ENCODE measurements at regions not wholly inside any gene's neighbourhood (a gene's known extent, or its start where the extent isn't known, plus 50 kb on each side); places are given as distances from the start of the nearest gene placed in this dataset.

DNA sequence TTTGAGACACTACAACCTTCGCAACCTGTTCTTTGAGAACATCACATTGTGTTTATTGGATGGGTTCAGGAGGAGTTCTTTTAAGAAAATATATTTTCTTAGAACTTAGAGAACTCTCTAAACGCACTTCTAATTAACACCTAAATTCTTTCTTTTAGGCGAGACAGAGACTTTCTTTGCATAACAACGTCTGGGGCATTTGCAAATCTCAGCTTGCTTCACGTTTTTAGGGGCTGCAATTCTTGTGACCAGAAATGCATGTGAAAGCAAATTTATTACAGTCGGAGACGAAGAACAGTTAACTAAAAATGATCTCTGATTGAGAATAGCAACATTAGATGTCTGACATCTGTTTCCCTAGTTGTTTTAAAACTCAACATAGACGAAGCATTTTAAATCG, 568.3 kb upstream of the ZNF717 start:
- TF ChIP-seq TARDBP (IDR thresholded peaks at IDR 0.05; ENCODE audit: borderline replicate concordance), result no peak
- TF ChIP-seq, protein P1, sequence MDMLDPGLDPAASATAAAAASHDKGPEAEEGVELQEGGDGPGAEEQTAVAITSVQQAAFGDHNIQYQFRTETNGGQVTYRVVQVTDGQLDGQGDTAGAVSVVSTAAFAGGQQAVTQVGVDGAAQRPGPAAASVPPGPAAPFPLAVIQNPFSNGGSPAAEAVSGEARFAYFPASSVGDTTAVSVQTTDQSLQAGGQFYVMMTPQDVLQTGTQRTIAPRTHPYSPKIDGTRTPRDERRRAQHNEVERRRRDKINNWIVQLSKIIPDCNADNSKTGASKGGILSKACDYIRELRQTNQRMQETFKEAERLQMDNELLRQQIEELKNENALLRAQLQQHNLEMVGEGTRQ (IDR thresholded peaks at IDR 0.05; ENCODE audit: borderline replicate concordance, low read depth, low read length), result no peak
- TF ChIP-seq CREB1 (IDR thresholded peaks at IDR 0.05; ENCODE audit: low read depth), result no peak
- no peak for TF ChIP-seq POLR2A (IDR thresholded peaks at IDR 0.05; ENCODE audit: low read depth, low read length)
- TF ChIP-seq HCFC1 (IDR thresholded peaks at IDR 0.05; ENCODE audit: low read length), result no peak
- TF ChIP-seq, protein P2, sequence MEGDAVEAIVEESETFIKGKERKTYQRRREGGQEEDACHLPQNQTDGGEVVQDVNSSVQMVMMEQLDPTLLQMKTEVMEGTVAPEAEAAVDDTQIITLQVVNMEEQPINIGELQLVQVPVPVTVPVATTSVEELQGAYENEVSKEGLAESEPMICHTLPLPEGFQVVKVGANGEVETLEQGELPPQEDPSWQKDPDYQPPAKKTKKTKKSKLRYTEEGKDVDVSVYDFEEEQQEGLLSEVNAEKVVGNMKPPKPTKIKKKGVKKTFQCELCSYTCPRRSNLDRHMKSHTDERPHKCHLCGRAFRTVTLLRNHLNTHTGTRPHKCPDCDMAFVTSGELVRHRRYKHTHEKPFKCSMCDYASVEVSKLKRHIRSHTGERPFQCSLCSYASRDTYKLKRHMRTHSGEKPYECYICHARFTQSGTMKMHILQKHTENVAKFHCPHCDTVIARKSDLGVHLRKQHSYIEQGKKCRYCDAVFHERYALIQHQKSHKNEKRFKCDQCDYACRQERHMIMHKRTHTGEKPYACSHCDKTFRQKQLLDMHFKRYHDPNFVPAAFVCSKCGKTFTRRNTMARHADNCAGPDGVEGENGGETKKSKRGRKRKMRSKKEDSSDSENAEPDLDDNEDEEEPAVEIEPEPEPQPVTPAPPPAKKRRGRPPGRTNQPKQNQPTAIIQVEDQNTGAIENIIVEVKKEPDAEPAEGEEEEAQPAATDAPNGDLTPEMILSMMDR (IDR thresholded peaks at IDR 0.05 in 2 of 3, conservative IDR thresholded peaks at IDR 0.05 in 1 of 3; ENCODE audit: control insufficient read depth in 2 of 3, extremely low read depth in 1 of 3, insufficient read depth in 1 of 3, low read depth in 3 of 3, low read length in 3 of 3), result no peak
